Fibroblast of mammary gland (primary cell): ENCODE measurements at regions not wholly inside any gene's neighbourhood (a gene's known extent, or its start where the extent isn't known, plus 50 kb on each side); places are given as distances from the start of the nearest gene placed in this dataset.
A peak's percentile ranks its signal among the peaks of the same experiment; 100 is the strongest.

Experiments
- DNase-seq: peaks from one replicate; pipeline ENCODE4 v3.0.0-alpha.2; 2010; ENCODE audit warnings: low read depth
- H3K4me3 ChIP-seq: 2 replicates; pipeline ENCODE4 v1.5.1; 2011; ENCODE audit warnings: low read depth, mild to moderate bottlenecking, low read length, moderate library complexity; ENCODE audit not compliant: control insufficient read depth
- TF ChIP-seq, protein P1 (sequence below): conservative IDR thresholded peaks from 2 replicates; pipeline ENCODE4 v1.5.1; 2011; ENCODE audit warnings: low read depth, low read length, inconsistent platforms; ENCODE audit not compliant: control insufficient read depth, insufficient read depth

DNA sequence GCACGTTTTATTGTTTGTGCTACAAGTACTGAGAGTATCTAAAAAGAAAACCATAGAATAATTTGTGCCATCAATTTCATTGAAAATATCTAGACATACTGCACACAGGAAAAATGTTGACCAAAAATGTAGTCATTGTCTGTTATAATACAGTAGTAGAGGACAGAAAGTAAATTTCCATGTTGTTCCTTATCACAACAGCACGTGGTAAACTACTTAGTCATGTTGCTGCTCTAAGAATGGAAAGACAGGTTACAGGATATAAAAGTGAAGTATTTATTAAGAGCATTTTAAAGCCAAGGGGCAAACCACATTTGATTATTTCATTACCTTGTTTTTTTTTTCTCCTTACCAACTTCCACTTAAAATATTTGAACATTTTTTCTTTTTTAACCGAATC, 89.0 kb upstream of the CEP85L start:
- TF ChIP-seq, protein P1, sequence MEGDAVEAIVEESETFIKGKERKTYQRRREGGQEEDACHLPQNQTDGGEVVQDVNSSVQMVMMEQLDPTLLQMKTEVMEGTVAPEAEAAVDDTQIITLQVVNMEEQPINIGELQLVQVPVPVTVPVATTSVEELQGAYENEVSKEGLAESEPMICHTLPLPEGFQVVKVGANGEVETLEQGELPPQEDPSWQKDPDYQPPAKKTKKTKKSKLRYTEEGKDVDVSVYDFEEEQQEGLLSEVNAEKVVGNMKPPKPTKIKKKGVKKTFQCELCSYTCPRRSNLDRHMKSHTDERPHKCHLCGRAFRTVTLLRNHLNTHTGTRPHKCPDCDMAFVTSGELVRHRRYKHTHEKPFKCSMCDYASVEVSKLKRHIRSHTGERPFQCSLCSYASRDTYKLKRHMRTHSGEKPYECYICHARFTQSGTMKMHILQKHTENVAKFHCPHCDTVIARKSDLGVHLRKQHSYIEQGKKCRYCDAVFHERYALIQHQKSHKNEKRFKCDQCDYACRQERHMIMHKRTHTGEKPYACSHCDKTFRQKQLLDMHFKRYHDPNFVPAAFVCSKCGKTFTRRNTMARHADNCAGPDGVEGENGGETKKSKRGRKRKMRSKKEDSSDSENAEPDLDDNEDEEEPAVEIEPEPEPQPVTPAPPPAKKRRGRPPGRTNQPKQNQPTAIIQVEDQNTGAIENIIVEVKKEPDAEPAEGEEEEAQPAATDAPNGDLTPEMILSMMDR, result no peak
- no peak for DNase-seq
- H3K4me3 ChIP-seq, result no peak overlapping the region

GRCh38 chr6:118739696-118740353, 88.4 kb upstream of the CEP85L start:
- TF ChIP-seq, protein P1, result no peak
- no peak overlapping the region for H3K4me3 ChIP-seq
- no peak for DNase-seq

- TF ChIP-seq, protein P1, result no peak
- no peak overlapping the region for H3K4me3 ChIP-seq
- DNase-seq, result no peak
Measured at GRCh38 chr6:118736440-118736839, 85.0 kb upstream of the CEP85L start.

DNA sequence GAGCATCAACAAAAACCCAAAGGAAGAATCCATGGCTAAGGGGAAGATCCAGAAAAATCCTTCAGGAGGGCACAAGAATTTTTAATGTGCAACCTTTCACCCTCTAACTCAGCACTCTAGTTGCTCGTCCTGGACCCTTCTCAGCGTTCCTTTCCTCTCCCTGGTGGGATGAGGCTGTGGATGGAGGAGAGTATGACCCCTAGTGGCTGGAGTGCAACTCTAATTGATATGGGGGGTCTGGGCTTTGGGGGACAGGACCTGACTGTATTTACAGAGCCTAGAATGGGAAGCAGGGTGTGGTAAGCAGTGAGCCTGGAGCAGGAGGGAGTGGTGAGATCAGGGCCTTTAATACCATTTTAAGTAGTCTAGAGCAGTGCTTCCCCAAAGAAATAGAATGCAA, 83.9 kb upstream of the CEP85L start:
- TF ChIP-seq, protein P1, result peak; percentile 57
- H3K4me3 ChIP-seq, result no peak overlapping the region
- DNase-seq, result peak; percentile 30

- TF ChIP-seq, protein P1, result no peak
- no peak for DNase-seq
- no peak overlapping the region for H3K4me3 ChIP-seq
Measured at GRCh38 chr6:118725944-118726343, 74.6 kb upstream of the CEP85L start.

DNA sequence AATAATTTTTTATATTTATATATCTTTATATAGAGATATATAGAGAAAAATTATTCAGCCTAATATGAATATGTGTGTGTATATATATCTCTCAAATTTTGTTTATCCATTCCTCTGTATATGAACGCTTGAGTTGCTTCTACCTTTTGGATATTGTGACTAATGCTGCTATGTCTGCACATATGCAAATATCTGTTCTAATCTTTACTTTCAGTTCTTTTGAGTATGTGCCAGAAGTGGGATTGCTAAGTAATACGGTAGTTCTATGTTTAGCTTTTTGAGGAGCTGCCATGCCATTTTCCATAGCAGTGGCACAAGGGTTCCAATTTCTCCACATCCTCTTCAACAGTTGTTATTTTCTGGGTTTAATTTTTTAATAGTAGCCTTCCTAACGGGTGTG, 72.8 kb upstream of the CEP85L start:
- DNase-seq, result no peak
- TF ChIP-seq, protein P1, result no peak
- no peak overlapping the region for H3K4me3 ChIP-seq
